Endodermal cell (in vitro differentiated cells): ENCODE measurements at regions not wholly inside any gene's neighbourhood (a gene's known extent, or its start where the extent isn't known, plus 50 kb on each side); places are given as distances from the start of the nearest gene placed in this dataset.
"Not testable (repeated sequence)": the region's sequence is repeated elsewhere in the genome, so short reads cannot be mapped to it uniquely, and the experiment has no call there.

Source experiments
- DNase-seq: peaks from one replicate; pipeline ENCODE4 v3.0.0-alpha.2; 2017
- H3K27ac ChIP-seq: 2 replicates; pipeline ENCODE4 v1.5.1; 2013; ENCODE audit warnings: mild to moderate bottlenecking, low read depth, low read length, moderate library complexity
- H3K27me3 ChIP-seq: 2 replicates; pipeline ENCODE4 v1.6.1; 2013; ENCODE audit warnings: mild to moderate bottlenecking, low read length, moderate library complexity; ENCODE audit not compliant: insufficient read depth, control insufficient read depth, poor library complexity, severe bottlenecking
- H3K36me3 ChIP-seq: 2 replicates; pipeline ENCODE4 v1.7.0; 2013; ENCODE audit warnings: mild to moderate bottlenecking, low read length, moderate library complexity; ENCODE audit not compliant: control insufficient read depth, insufficient read depth
- H3K4me1 ChIP-seq: one replicate; pipeline ENCODE4 v1.7.0; 2013; ENCODE audit warnings: low read length; ENCODE audit not compliant: control insufficient read depth, insufficient read depth
- H3K4me3 ChIP-seq: 2 replicates; pipeline ENCODE4 v1.5.1; 2013; ENCODE audit warnings: mild to moderate bottlenecking, low read length, moderate library complexity
- H3K9ac ChIP-seq: 2 replicates; pipeline ENCODE4 v1.6.1; 2013; ENCODE audit warnings: mild to moderate bottlenecking, low read length, moderate library complexity; ENCODE audit not compliant: poor library complexity, severe bottlenecking; ENCODE audit errors: extremely low read depth
- H3K9me3 ChIP-seq: 2 replicates; pipeline ENCODE4 v1.6.1; 2013; ENCODE audit warnings: mild to moderate bottlenecking, low read length, moderate library complexity; ENCODE audit not compliant: control insufficient read depth
- H3K27ac Mint-ChIP-seq: 2 replicates; pipeline ENCODE4 v1.8.0; 2020; ENCODE audit warnings: mixed read lengths
- H3K27me3 Mint-ChIP-seq: 2 replicates; pipeline ENCODE4 v1.8.0; 2021; ENCODE audit warnings: mild to moderate bottlenecking, mixed read lengths; ENCODE audit not compliant: insufficient read depth
- H3K36me3 Mint-ChIP-seq: 2 replicates; pipeline ENCODE4 v1.8.0; 2020; ENCODE audit warnings: low read depth, mixed read lengths
- H3K4me1 Mint-ChIP-seq: 2 replicates; pipeline ENCODE4 v1.8.0; 2020; ENCODE audit warnings: mixed read lengths
- H3K4me3 Mint-ChIP-seq: 2 replicates; pipeline ENCODE4 v1.8.0; 2020; ENCODE audit warnings: mild to moderate bottlenecking, moderate library complexity, mixed read lengths
- H3K9me3 Mint-ChIP-seq: 2 replicates; pipeline ENCODE4 v1.8.0; 2020; ENCODE audit warnings: mild to moderate bottlenecking, mixed read lengths
- WGBS, 2 experiments: methylation state at CpG; one replicate each; pipeline versions ENCODE4 v1.1.5 to v1.1.7; 2013; ENCODE audit warnings: missing lambda C conversion rate in 2 of 2, mixed read lengths in 1 of 2; ENCODE audit not compliant: insufficient coverage in 1 of 2, insufficient read length in 1 of 2; 5-methylcytosine and 5-hydroxymethylcytosine counted together
- TF ChIP-seq, protein P1 (sequence below): fragments of 200-600 bp; sonication (generic); conservative IDR thresholded peaks from 2 replicates; pipeline ENCODE4 v1.5.0; 2021; ENCODE audit warnings: antibody characterized with exemption, mild to moderate bottlenecking

- H3K27ac ChIP-seq = no peak overlapping the region
- no peaks in the 10 kb centered on the region for H3K36me3 Mint-ChIP-seq
- H3K9me3 Mint-ChIP-seq = no peaks in the 10 kb centered on the region
- H3K36me3 ChIP-seq = no peaks in the 10 kb centered on the region
- 81 to 86% methylated on average over 3 to 4 of the region's 6 CpGs for WGBS, 2 experiments
- H3K27me3 ChIP-seq = no peaks in the 10 kb centered on the region
- H3K9ac ChIP-seq = no peak overlapping the region
- no peak overlapping the region for H3K4me3 ChIP-seq
- DNase-seq = no peak
- no peaks in the 10 kb centered on the region for H3K9me3 ChIP-seq
- no peaks in the 10 kb centered on the region for H3K27me3 Mint-ChIP-seq
- no peaks in the 10 kb centered on the region for H3K4me1 ChIP-seq
- H3K4me1 Mint-ChIP-seq = peaks cover 7% of the 10 kb centered on the region
- TF ChIP-seq, protein P1, sequence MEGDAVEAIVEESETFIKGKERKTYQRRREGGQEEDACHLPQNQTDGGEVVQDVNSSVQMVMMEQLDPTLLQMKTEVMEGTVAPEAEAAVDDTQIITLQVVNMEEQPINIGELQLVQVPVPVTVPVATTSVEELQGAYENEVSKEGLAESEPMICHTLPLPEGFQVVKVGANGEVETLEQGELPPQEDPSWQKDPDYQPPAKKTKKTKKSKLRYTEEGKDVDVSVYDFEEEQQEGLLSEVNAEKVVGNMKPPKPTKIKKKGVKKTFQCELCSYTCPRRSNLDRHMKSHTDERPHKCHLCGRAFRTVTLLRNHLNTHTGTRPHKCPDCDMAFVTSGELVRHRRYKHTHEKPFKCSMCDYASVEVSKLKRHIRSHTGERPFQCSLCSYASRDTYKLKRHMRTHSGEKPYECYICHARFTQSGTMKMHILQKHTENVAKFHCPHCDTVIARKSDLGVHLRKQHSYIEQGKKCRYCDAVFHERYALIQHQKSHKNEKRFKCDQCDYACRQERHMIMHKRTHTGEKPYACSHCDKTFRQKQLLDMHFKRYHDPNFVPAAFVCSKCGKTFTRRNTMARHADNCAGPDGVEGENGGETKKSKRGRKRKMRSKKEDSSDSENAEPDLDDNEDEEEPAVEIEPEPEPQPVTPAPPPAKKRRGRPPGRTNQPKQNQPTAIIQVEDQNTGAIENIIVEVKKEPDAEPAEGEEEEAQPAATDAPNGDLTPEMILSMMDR = no peak
- no peak overlapping the region for H3K27ac Mint-ChIP-seq
- H3K4me3 Mint-ChIP-seq = no peak overlapping the region
Measured at GRCh38 chr2:184416146-184416913, 182.0 kb upstream of the ZNF804A start.

DNA sequence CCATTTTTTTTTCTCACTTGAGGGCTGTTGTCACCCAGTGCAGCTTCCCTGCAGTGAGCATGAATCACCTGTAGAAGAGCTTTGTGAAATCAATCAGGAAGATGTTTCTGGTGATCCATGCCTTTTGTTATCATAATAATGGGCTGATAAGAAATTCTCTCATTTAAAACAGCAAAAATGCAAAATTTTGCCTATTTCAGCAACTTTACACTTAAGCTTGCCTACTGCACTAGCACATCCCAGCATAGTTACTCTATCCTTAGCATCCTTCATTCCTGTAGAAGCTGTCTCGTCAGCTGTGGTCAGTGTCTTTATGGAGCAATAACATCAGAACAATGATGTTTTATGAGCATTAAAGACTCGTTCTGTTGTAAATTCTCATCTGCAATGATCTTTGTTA lies 178.6 kb upstream of the ZNF804A start:
- no peaks in the 10 kb centered on the region for H3K27me3 Mint-ChIP-seq
- no peaks in the 10 kb centered on the region for H3K4me1 ChIP-seq
- H3K27ac ChIP-seq = no peak overlapping the region
- 86 to 88% methylated on average over 1 to 2 of the region's 2 CpGs for WGBS, 2 experiments
- H3K9me3 Mint-ChIP-seq = no peaks in the 10 kb centered on the region
- H3K27ac Mint-ChIP-seq = no peak overlapping the region
- H3K4me3 Mint-ChIP-seq = no peak overlapping the region
- no peak for DNase-seq
- TF ChIP-seq, protein P1 = no peak
- no peaks in the 10 kb centered on the region for H3K27me3 ChIP-seq
- no peaks in the 10 kb centered on the region for H3K36me3 ChIP-seq
- no peak overlapping the region for H3K9ac ChIP-seq
- H3K9me3 ChIP-seq = no peaks in the 10 kb centered on the region
- H3K36me3 Mint-ChIP-seq = no peaks in the 10 kb centered on the region
- no peak overlapping the region for H3K4me3 ChIP-seq
- peaks cover 7% of the 10 kb centered on the region for H3K4me1 Mint-ChIP-seq

- WGBS, 2 experiments = 91 to 93% methylated on average over 7 to 10 of the region's 11 CpGs
- not testable (repeated sequence) for H3K9ac ChIP-seq, H3K4me3 Mint-ChIP-seq, H3K4me1 Mint-ChIP-seq, H3K27ac Mint-ChIP-seq, H3K27me3 ChIP-seq, H3K9me3 Mint-ChIP-seq, H3K4me3 ChIP-seq, H3K27me3 Mint-ChIP-seq, H3K9me3 ChIP-seq, H3K36me3 Mint-ChIP-seq, H3K27ac ChIP-seq, H3K36me3 ChIP-seq, H3K4me1 ChIP-seq, DNase-seq
Measured at GRCh38 chr2:184421456-184421855, 176.9 kb upstream of the ZNF804A start.

GRCh38 chr2:184425083-184425482 lies 173.2 kb upstream of the ZNF804A start:
- TF ChIP-seq, protein P1 = no peak
- no peaks in the 10 kb centered on the region for H3K4me1 Mint-ChIP-seq
- no peaks in the 10 kb centered on the region for H3K27me3 Mint-ChIP-seq
- H3K9me3 Mint-ChIP-seq = no peaks in the 10 kb centered on the region
- H3K27ac ChIP-seq = no peak overlapping the region
- no peak overlapping the region for H3K4me3 ChIP-seq
- H3K9ac ChIP-seq = no peak overlapping the region
- no peak overlapping the region for H3K4me3 Mint-ChIP-seq
- H3K27me3 ChIP-seq = no peaks in the 10 kb centered on the region
- H3K36me3 ChIP-seq = no peaks in the 10 kb centered on the region
- no peaks in the 10 kb centered on the region for H3K36me3 Mint-ChIP-seq
- no peaks in the 10 kb centered on the region for H3K4me1 ChIP-seq
- no peak overlapping the region for H3K27ac Mint-ChIP-seq
- no peak for DNase-seq
- WGBS, 2 experiments = 83 to 100% methylated on average over 1 to 2 of the region's 2 CpGs
- no peaks in the 10 kb centered on the region for H3K9me3 ChIP-seq
